Stimulated activated CD4-positive, alpha-beta T cell treated with anti-CD3 and anti-CD28 coated beads, Interleukin-4, amount 100 ng/mL, for 24 hours (primary cell): ENCODE measurements at regions not wholly inside any gene's neighbourhood (a gene's known extent, or its start where the extent isn't known, plus 50 kb on each side); places are given as distances from the start of the nearest gene placed in this dataset.
"Not testable (repeated sequence)": the region's sequence is repeated elsewhere in the genome, so short reads cannot be mapped to it uniquely, and the experiment has no call there.

Experiments used
- DNase-seq: peaks from one replicate; pipeline ENCODE4 v3.0.0-alpha.2; 2020

DNA sequence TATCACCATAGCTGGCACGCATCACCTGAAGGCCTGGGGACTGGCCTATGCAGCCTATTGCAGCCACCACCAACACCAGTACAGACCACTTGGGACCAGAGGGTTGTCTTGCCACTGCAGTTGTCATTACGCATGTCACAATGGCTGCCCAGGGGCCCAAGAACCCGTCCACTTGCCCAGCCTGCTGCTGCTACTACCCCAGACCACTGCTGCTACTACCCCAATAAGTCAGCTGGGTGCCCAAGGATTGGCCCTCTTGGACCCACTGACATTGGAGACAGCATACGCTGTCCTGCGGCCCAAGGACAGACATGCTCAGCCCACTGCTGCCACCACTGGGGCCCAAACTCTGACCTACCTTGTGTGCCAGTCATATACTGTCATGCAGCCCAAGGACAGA lies 102.7 kb upstream of the OR9Q1 start:
- no peak for DNase-seq

DNA sequence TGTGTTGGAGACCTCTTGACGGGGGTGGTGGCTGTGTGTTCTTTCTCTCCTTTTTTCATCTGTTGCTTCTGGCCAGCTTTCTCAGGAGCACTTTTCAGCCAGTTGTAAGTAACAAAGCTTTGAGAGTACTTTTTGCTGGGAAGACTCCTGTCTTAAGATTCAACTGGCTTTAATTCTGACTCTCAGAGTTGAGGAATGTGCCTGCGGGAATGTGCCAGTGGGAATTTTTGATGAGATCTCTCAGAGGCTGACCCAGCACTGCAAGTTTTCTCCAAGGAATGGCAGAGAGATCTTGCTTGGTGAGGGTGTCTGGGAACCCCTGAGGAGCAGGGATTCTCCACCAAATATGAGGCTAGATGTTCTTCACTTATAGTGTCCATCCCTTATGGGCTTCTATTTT lies 91.6 kb upstream of the OR9Q1 start:
- no peak for DNase-seq

DNA sequence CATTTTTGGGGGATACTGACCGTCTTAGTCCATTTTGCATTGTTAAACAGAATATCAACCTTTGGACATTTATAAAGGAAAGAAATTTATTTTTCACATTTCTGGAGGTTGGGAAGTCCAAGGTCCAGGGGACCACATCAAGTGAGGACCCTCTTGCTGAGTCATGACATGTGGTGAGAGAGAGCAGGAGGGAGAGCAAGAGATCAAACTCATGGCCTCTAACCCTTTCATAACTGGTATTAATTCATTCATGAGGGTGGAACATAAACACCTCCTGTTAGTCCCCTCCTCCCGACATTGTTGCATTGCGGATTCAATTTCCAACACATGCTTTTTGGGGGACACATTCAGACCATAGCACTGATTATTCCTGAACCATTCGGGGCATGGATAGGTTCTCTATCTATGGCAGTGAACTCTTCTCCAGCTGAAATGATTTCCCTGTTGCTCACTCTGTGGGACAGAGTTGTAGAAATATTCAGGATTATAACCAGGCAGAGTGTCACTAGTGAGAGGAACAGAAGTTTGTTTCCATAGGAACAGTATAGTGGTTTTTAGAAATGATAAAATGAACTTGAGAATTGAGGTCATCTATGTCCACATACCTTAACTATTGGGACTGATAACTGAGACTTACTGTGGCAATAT lies 88.2 kb upstream of the OR9Q1 start:
- DNase-seq, result no peak

DNA sequence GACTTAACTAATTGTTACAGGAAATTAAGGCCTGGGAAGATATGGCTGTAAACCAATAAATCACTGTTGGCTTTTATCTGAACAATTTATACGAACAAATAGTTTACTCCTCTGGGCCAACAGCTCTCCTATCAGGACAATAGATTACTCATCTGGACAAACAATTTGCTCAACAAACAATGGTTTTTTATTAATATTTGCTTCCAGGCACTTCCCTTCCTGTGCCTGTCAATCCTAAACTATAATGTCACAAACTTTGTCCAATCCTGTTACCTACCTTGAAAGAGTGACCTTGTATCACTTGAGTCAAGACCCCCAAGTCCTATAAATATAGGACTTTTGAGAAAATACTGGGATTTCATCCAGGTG lies 87.6 kb upstream of the OR9Q1 start:
- DNase-seq, result no peak

DNA sequence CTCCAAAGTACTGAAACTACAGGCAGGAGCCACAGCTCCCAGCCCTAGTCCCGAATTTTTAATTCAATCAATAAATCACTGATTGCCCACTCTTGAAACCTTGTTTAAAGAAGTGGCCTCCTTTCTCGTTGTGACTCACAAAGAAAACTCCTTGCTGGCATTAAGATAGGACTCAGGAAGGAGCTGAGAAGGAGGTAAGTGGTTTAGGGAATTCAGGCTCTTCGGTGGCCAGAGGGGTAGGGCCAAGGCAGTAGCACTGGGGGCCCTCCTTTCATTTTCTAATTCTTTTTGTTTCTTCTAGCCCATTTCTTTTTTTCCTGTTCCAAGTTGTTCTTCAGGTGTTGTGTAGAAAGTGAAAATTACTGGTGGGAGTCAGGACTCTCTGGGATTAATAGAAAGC lies 86.2 kb upstream of the OR9Q1 start:
- DNase-seq, result no peak

DNA sequence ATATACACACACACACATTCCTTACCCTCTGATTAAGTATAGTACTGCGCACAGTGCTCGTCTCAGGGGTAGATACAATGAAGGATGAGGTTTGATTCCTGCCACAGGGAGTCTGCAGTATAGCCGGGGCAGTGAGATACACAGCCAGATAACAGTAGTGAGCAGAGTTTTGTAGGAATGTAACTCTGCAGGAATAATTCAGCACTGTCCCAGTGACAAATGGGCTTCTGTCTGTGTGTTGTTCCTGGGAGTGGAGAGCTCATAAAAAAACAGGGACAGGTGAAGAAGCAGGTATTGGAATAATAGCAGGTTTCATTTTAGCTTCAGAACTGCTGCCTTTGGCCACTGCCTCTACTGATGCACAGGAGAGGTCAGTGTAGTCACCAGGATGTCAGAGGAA lies 85.3 kb upstream of the OR9Q1 start:
- no peak for DNase-seq

DNA sequence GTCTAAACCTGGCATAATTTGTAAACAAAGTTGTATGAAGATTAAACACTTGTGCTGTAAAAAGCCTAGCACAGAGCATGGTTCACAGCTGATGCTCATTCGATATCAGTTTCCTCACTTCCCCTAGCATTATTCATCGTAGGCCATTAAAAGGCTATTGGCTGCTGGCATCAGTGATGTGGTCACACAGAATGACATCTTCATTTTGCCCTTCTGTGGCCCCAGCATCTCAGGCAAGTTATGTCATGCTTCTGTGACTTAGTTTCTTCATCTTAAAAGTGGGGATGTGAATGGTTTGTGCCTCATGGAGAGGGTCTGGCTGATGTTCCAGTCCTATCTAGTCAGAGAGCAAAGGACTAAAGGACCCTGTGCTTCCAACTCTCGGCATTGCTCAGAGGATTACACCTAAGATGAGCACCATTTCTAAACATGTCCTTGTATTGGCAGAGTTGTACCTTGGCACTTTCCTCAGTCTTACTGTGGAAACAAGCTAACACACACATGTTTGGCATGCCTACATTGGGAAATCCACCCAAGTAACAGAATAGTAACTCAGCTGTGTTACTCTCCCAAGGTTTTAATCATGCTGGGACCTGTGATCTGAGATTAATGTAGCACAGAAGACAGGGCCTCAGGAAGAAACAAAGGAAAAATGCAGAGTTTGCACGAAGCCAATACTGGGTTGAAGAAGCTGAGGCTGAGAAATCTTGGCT lies 83.5 kb upstream of the OR9Q1 start:
- DNase-seq, result no peak

DNA sequence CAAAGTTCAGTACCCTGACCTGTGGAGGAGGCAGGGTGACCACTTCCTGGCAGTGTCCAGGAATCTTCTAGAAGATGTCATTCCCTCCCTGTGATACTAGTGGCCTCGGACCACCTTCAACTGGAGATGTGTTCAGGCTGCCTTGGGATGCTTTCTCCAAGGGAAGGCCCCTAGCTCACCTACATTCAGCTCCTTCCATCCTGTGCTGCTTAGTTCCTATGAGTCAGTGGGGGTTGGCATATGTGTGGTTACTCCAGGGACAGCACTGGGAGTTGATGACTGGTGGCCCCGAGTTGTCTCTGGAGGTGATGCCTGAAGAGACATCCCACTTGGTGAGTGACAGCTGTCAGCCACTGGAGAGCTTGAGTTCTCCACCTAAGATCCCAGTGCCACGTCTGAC lies 81.8 kb upstream of the OR9Q1 start:
- DNase-seq, result no peak

DNA sequence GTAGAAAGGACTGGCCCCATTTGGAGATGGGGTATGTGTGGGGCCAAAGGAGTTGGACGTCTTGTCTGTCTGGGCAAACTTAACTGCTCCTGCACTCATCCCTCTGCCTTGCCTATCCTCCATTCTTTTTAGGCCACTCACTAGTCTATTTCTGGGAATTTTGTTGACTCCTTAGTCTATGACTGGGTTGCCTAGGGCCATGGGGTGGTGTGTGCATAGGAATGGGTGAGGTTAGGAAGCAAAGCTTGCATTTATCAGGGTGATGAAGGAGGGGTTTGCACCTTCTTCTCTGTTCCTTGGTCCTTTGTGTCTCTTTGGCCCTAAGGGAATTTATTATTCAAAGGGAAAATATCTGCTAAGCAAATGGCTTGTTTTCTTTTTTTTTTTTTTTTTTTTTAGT lies 80.9 kb upstream of the OR9Q1 start:
- no peak for DNase-seq

DNA sequence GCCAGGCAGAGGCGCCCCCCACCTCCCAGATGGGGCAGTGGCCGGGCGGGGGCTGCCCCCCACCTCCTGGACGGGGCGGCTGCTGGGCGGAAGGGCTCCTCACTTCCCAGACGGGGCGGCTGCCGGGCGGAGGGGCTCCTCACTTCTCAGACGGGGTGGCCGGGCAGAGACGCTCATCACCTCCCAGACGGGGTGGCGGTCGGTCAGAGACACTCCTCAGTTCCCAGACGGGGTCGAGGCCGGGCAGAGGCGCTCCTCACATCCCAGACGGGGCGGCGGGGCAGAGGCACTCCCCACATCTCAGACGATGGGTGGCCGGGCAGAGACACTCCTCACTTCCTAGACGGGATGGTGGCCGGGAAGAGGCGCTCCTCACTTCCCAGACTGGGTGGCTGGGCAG lies 79.9 kb upstream of the OR9Q1 start:
- DNase-seq, result not testable (repeated sequence)

DNA sequence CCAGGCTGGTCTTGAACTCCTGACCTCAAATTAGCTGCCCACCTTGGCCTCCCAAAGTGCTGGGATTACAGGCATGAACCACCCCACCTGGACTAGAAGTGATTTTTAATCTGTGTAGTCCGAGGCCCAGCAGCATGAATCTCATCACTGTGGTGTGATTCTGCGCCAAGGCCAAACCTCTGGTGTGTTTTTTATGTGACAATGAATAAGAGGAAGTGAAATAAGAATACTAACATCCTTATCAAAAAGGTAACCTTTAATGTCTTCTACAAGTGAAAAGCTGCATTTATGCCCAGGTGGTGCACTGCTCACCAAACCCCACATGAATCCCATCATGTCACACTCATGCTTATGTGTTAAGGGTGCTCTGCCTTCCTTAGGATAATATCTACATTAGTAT lies 77.1 kb upstream of the OR9Q1 start:
- no peak for DNase-seq

DNA sequence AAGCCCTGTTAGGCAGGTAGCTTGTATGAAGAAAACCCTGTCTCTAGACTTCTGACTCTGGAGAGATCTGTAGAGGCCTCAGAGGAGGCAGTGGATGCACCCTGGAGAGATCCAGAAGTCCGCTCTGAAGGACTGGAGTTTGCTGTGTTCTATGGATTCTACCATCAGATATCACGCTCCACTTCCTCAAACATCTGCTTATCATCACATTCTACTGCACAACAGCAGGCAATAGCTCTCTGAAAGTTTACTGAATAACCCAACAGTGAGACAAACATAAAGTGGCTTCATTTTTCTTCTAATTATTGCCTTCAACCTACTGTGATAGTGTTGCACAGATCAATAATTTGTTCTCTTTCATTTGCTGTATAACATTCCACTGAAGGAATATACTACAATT lies 59.0 kb upstream of the OR9Q1 start:
- DNase-seq, result no peak

DNA sequence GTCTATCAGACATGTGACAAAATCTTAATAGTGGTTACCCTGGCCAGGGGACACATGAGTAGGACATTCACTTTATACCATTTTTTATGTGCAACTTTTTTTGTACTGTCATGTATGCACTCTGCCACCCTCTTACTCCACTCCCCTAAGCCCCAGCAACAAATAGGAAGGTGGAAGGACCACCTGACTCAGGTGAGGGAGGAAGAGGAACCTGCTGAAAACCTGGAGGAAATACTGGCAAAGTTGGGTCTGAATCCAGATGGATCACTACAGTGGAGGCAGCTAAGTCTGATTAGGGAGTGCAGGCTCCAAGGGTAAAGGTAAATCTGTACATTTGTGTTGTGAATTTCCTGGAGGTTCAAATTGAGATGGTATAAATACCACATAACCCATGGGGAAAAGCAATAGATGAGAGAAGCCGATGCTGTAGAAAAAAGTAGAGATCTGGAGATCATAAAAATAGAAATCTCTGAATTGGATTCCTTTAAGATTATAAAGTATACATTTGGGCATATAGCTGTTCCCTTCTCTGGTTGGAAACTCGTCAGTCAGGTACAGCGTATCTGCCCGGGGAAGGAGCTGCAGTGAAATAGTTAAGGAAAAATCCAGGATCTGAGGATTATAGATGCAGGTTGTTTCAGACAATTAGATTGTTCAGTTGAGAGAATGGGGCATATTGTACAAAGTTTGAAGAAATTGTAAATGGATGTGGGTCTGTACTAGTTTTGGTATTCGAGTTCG lies 52.2 kb upstream of the OR9Q1 start:
- DNase-seq, result no peak

DNA sequence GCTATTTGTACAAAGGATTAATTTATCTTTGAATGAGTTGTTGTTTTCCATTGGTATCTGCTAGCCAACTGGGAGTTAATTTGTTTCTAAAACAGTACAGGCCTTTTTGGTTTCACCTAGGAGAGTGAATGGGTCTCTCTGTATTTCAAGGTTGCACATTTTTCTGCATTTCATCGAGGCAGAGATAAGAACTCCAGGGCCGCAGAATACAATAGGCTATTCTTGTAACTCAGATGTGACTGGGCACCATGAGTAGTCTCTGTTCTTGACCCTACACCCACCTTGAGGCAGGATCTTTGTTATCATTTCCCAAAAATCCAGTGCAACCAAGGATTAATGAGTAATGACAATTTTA lies 51.7 kb upstream of the OR9Q1 start:
- DNase-seq, result no peak
